HCT116 (cell line): ENCODE measurements at regions not wholly inside any gene's neighbourhood (a gene's known extent, or its start where the extent isn't known, plus 50 kb on each side); places are given as distances from the start of the nearest gene placed in this dataset.

Experiments used
- CTCF ChIP-seq, 3 experiments: fragments of 200-600 bp in 1 of 3; sonication (generic) in 1 of 3; IDR thresholded peaks in 2 of 3; conservative IDR thresholded peaks in 1 of 3; 2 replicates each; pipeline ENCODE4 v1.5.1; 2012 to 2017; ENCODE audit warnings: low read depth in 2 of 3, low read length in 2 of 3, antibody characterized with exemption in 1 of 3, borderline replicate concordance in 1 of 3, control low read depth in 1 of 3, mild to moderate bottlenecking in 1 of 3, mixed read lengths in 1 of 3, mixed run types in 1 of 3, moderate library complexity in 1 of 3; ENCODE audit not compliant: insufficient read depth in 1 of 3
- EZH2phosphoT487 ChIP-seq: fragments of 200-600 bp; IDR thresholded peaks from 2 replicates; pipeline ENCODE4 v1.6.1; 2018; ENCODE audit warnings: antibody characterized with exemption, borderline replicate concordance
- JUND ChIP-seq: IDR thresholded peaks from 2 replicates; pipeline ENCODE4 v1.6.1; 2012
- POLR2A ChIP-seq: IDR thresholded peaks from 2 replicates; pipeline ENCODE4 v1.7.0; 2011; ENCODE audit warnings: borderline replicate concordance; ENCODE audit not compliant: insufficient read depth, insufficient read length; ENCODE audit errors: extremely low read depth
- POLR2AphosphoS5 ChIP-seq: IDR thresholded peaks from 2 replicates; pipeline ENCODE4 v1.6.1; 2011; ENCODE audit warnings: mild to moderate bottlenecking, low read depth, low read length, moderate library complexity
- SIN3A ChIP-seq: IDR thresholded peaks from 2 replicates; pipeline ENCODE4 v1.6.1; 2012; ENCODE audit warnings: low read depth
- TCF7L2 ChIP-seq: IDR thresholded peaks from 2 replicates; pipeline ENCODE4 v1.7.0; 2011; ENCODE audit warnings: borderline replicate concordance, inconsistent platforms; ENCODE audit not compliant: insufficient read depth, insufficient read length; ENCODE audit errors: extremely low read depth
- YY1 ChIP-seq: IDR thresholded peaks from 2 replicates; pipeline ENCODE4 v1.6.1; 2011; ENCODE audit warnings: low read length, low read depth, moderate library complexity, mild to moderate bottlenecking; ENCODE audit not compliant: insufficient replicate concordance; ENCODE audit errors: extremely low read depth
- TF ChIP-seq, protein P1 (sequence below): IDR thresholded peaks from 2 replicates; pipeline ENCODE4 v1.6.1; 2012

- no peak for TF ChIP-seq JUND
- TF ChIP-seq, protein P1, sequence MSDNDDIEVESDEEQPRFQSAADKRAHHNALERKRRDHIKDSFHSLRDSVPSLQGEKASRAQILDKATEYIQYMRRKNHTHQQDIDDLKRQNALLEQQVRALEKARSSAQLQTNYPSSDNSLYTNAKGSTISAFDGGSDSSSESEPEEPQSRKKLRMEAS: no peak
- no peak for TF ChIP-seq POLR2AphosphoS5
- TF ChIP-seq POLR2A: no peak
- TF ChIP-seq CTCF (IDR thresholded peaks at IDR 0.05 in 2 of 3, conservative IDR thresholded peaks at IDR 0.05 in 1 of 3; ENCODE audit: borderline replicate concordance in 1 of 3, insufficient read depth in 1 of 3, low read depth in 2 of 3, low read length in 2 of 3): no peak
- TF ChIP-seq YY1: no peak
- TF ChIP-seq EZH2phosphoT487: no peak
- no peak for TF ChIP-seq TCF7L2
- no peak for TF ChIP-seq SIN3A
Measured at GRCh38 chr2:228796386-228796785, 474.7 kb downstream of the PID1 start.
